WI38 (cell line): ENCODE measurements at regions not wholly inside any gene's neighbourhood (a gene's known extent, or its start where the extent isn't known, plus 50 kb on each side); places are given as distances from the start of the nearest gene placed in this dataset.

Source experiments
- H3K4me3 ChIP-seq: 2 replicates; pipeline ENCODE4 v1.5.1; 2011; ENCODE audit warnings: low read depth, mild to moderate bottlenecking, control low read depth, low read length
- TF ChIP-seq, protein P1 (sequence below): IDR thresholded peaks from 2 replicates; pipeline ENCODE4 v1.5.1; 2012; ENCODE audit warnings: low read depth, mild to moderate bottlenecking, control low read depth, low read length

GRCh38 chr2:238682536-238682935, 165.3 kb upstream of the TWIST2 start:
- H3K4me3 ChIP-seq = no peak overlapping the region
- TF ChIP-seq, protein P1, sequence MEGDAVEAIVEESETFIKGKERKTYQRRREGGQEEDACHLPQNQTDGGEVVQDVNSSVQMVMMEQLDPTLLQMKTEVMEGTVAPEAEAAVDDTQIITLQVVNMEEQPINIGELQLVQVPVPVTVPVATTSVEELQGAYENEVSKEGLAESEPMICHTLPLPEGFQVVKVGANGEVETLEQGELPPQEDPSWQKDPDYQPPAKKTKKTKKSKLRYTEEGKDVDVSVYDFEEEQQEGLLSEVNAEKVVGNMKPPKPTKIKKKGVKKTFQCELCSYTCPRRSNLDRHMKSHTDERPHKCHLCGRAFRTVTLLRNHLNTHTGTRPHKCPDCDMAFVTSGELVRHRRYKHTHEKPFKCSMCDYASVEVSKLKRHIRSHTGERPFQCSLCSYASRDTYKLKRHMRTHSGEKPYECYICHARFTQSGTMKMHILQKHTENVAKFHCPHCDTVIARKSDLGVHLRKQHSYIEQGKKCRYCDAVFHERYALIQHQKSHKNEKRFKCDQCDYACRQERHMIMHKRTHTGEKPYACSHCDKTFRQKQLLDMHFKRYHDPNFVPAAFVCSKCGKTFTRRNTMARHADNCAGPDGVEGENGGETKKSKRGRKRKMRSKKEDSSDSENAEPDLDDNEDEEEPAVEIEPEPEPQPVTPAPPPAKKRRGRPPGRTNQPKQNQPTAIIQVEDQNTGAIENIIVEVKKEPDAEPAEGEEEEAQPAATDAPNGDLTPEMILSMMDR = no peak

DNA sequence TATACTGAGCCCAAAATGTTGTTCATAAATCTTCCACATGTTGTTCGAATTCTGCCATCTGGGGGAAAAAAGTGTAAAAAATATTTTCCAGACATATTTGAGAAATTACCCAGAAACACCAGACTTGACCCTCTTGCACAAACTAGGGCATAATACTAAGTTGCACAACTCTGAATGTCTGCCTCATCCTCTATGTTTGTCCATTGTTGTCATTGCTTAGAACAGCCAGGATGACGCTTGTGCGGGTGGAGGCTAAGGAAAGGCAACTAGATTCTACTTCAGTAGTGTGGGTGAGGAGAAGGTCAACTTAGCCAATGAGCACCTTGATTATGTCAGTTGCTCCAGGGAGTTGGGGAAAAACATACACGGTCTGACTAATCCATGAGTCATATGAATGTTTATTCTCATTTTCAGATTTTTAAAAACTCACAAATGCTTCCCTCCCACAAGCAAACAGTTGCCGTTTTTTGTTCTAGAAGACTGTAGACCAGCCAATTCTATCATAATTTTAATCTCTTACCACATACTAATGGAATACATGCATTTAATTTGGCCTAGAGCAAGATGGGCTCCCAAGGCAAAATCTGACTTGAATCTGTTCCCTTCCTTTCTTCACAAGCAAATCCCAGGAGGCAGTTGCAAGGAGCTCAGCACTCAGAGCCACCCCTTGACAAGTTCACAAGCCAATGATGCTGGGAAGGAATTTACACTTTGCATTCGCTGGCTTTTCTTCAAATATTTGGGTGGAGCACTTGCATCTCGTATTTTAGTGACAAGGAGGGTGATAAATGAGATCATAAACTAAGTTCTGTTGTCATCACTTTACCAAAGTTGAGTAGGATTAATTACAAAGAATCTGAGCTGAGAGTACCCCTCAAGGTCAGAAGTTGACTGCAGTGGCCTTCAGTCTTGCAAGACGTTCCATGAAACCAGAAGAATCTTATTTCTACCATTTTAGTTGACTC, 163.2 kb upstream of the TWIST2 start:
- TF ChIP-seq, protein P1 = no peak
- no peak overlapping the region for H3K4me3 ChIP-seq

DNA sequence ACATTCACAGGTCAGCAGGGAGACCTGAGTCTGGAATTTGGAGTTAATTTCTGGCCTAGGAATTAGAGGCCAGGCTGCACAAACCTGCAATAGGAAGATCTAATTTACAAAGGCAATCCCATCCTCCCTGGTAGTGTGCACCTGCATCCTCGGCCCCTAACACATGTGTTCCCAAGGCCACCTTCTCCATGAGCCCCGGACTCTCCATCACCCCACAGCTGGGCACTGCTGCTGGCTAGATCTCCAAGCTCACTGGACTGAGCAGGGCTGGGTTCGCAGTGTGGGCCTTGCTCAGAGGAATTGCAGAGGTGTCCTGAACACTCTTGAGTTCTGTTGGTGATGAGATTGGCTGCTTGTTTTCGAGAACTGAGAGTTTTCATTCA, 162.6 kb upstream of the TWIST2 start:
- H3K4me3 ChIP-seq = no peak overlapping the region
- TF ChIP-seq, protein P1 = no peak

GRCh38 chr2:238685713-238686112, 162.2 kb upstream of the TWIST2 start:
- TF ChIP-seq, protein P1 = no peak
- H3K4me3 ChIP-seq = no peak overlapping the region

DNA sequence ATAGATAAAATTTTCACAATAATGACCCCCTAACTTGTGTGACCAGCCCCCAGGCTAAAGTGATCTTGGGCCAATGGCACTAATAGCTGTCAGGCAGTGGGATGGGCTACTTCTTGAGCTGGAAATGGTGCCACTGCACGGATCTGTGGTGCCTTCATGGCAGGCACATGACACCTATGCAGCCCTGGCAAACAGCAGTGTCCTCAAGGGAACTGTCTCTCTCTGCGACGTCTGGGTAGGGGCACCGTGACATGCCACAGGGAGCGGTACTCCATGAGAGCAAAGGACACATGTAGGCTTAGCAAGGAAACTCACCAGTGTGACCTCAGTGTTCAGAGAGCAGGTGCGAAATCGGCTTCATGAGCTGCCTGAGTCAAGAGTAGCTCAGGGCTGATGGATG, 161.7 kb upstream of the TWIST2 start:
- TF ChIP-seq, protein P1 = no peak
- H3K4me3 ChIP-seq = no peak overlapping the region

GRCh38 chr2:238688193-238689153, 159.4 kb upstream of the TWIST2 start:
- no peak overlapping the region for H3K4me3 ChIP-seq
- TF ChIP-seq, protein P1 = no peak
